SK-N-SH (cell line): ENCODE measurements at regions not wholly inside any gene's neighbourhood (a gene's known extent, or its start where the extent isn't known, plus 50 kb on each side); places are given as distances from the start of the nearest gene placed in this dataset.

Source experiments
- CTCF ChIA-PET: fragments of 300-600, 350-600 bp; formaldehyde crosslinking; extraction: SDS; loops from one replicate; lab custom pipeline; 2021; lab: Yijun Ruan, JAX
- POLR2A ChIA-PET: fragments of 350-600 bp; sonication (Branson Sonifier 250); formaldehyde crosslinking; extraction: SDS; loops from one replicate; lab custom pipeline; 2020; ENCODE audit warnings: antibody characterized with exemption, inconsistent platforms; lab: Yijun Ruan, JAX
- DNase-seq: peaks from one replicate; pipeline ENCODE4 v3.0.0; 2012
- H2AFZ ChIP-seq: fragments of 200-600 bp; sonication (generic); 2 replicates; pipeline ENCODE4 v1.8.1; 2016; ENCODE audit warnings: antibody characterized with exemption, mild to moderate bottlenecking, low read depth
- H3F3A ChIP-seq: fragments of 200-600 bp; sonication (generic); replicated peaks from 2 replicates; pipeline ENCODE3; 2016; ENCODE audit warnings: antibody characterized with exemption, mild to moderate bottlenecking; ENCODE audit not compliant: insufficient read depth
- H3K27ac ChIP-seq, 2 experiments: fragments of 200-500 bp in 1 of 2; fragments of 200-600 bp in 1 of 2; sonication (Bioruptor generic) in 1 of 2; sonication (generic), shearing (Covaris generic) in 1 of 2; 2 replicates each; pipeline versions ENCODE4 v1.5.1 to v1.6.1; 2014 to 2016; ENCODE audit warnings: low read depth in 2 of 2, inconsistent platforms in 1 of 2, low read length in 1 of 2, mild to moderate bottlenecking in 1 of 2, mixed read lengths in 1 of 2
- H3K27me3 ChIP-seq: fragments of 200-600 bp; sonication (generic), shearing (Covaris generic); 2 replicates; pipeline ENCODE4 v1.6.1; 2016; ENCODE audit warnings: mixed run types; ENCODE audit not compliant: insufficient read depth
- H3K36me3 ChIP-seq, 2 experiments: fragments of 200-500 bp in 1 of 2; fragments of 200-600 bp in 1 of 2; sonication (Bioruptor generic) in 1 of 2; sonication (generic) in 1 of 2; replicated peaks in 1 of 2; 2 replicates each; pipeline versions ENCODE3 to v1.5.1; 2014 to 2016; ENCODE audit warnings: low read length in 1 of 2, mild to moderate bottlenecking in 1 of 2; ENCODE audit not compliant: insufficient read depth in 2 of 2, control insufficient read depth in 1 of 2
- H3K4me1 ChIP-seq, 2 experiments: fragments of 200-500 bp in 1 of 2; fragments of 200-600 bp in 1 of 2; sonication (Bioruptor generic) in 1 of 2; sonication (generic), shearing (Covaris generic) in 1 of 2; 2 replicates each; pipeline versions ENCODE4 v1.5.1 to v1.6.1; 2014 to 2016; ENCODE audit warnings: low read depth in 1 of 2, low read length in 1 of 2, mixed run types in 1 of 2; ENCODE audit not compliant: insufficient read depth in 2 of 2, control insufficient read depth in 1 of 2
- H3K4me2 ChIP-seq: fragments of 200-600 bp; sonication (generic), shearing (Covaris generic); 2 replicates; pipeline ENCODE4 v1.6.1; 2017; ENCODE audit warnings: mixed run types
- H3K4me3 ChIP-seq, 2 experiments: fragments of 200-500 bp in 1 of 2; fragments of 200-600 bp in 1 of 2; sonication (Bioruptor generic) in 1 of 2; sonication (generic), shearing (Covaris generic) in 1 of 2; 2 replicates each; pipeline versions ENCODE4 v1.5.1 to v1.8.1; 2014 to 2016; ENCODE audit warnings: low read depth in 2 of 2, inconsistent platforms in 1 of 2, low read length in 1 of 2, mild to moderate bottlenecking in 1 of 2, mixed read lengths in 1 of 2, moderate library complexity in 1 of 2
- H3K79me2 ChIP-seq: fragments of 200-600 bp; sonication (generic); 2 replicates; pipeline ENCODE4 v1.8.1; 2017; ENCODE audit warnings: mild to moderate bottlenecking; ENCODE audit not compliant: insufficient read depth
- H3K9ac ChIP-seq: fragments of 200-600 bp; sonication (generic); 2 replicates; pipeline ENCODE4 v1.6.1; 2017; ENCODE audit warnings: mixed run types
- H3K9me2 ChIP-seq: fragments of 200-600 bp; sonication (generic); 2 replicates; pipeline ENCODE4 v1.6.1; 2017; ENCODE audit warnings: mixed run types
- H3K9me3 ChIP-seq: fragments of 200-600 bp; sonication (generic); 2 replicates; pipeline ENCODE4 v1.6.1; 2017; ENCODE audit warnings: mixed run types, mild to moderate bottlenecking, moderate library complexity
- H4K20me1 ChIP-seq: fragments of 200-600 bp; sonication (generic); 2 replicates; pipeline ENCODE4 v1.6.1; 2017; ENCODE audit warnings: mild to moderate bottlenecking, mixed run types; ENCODE audit not compliant: insufficient read depth
- CHD2 ChIP-seq: fragments of 150-350 bp; IDR thresholded peaks from 2 replicates; pipeline ENCODE4 v1.6.1; 2018; ENCODE audit warnings: low read length; ENCODE audit not compliant: partially characterized antibody
- CTCF ChIP-seq: fragments of 200-600 bp; sonication (generic); IDR thresholded peaks from 2 replicates; pipeline ENCODE4 v1.6.1; 2017; ENCODE audit warnings: antibody characterized with exemption, mild to moderate bottlenecking, moderate library complexity
- FOXM1 ChIP-seq: IDR thresholded peaks from 2 replicates; pipeline ENCODE4 v1.4.0; 2012; ENCODE audit warnings: low read depth, mild to moderate bottlenecking
- GATA2 ChIP-seq: sonication (generic); formaldehyde crosslinking; IDR thresholded peaks from 2 replicates; pipeline ENCODE4 v1.5.0; 2020; ENCODE audit warnings: mild to moderate bottlenecking, missing genetic modification reagents
- IRF3 ChIP-seq: fragments of 150-350 bp; IDR thresholded peaks from 2 replicates; pipeline ENCODE4 v1.6.1; 2016; ENCODE audit warnings: mild to moderate bottlenecking, low read depth, low read length
- JUND ChIP-seq: IDR thresholded peaks from 2 replicates; pipeline ENCODE4 v1.4.0; 2012
- MAX ChIP-seq: IDR thresholded peaks from 2 replicates; pipeline ENCODE4 v1.4.0; 2012; ENCODE audit warnings: low read depth
- MEF2A ChIP-seq: IDR thresholded peaks from 2 replicates; pipeline ENCODE4 v1.4.0; 2012; ENCODE audit warnings: low read depth, borderline replicate concordance
- MXI1 ChIP-seq: IDR thresholded peaks from 2 replicates; pipeline ENCODE4 v1.6.1; 2012; ENCODE audit warnings: mild to moderate bottlenecking, low read depth, low read length, improper control_type of control experiment
- NFIC ChIP-seq: IDR thresholded peaks from 2 replicates; pipeline ENCODE4 v1.4.0; 2012; ENCODE audit warnings: borderline replicate concordance
- PBX3 ChIP-seq: IDR thresholded peaks from 2 replicates; pipeline ENCODE4; 2012
- POLR2AphosphoS5 ChIP-seq: IDR thresholded peaks from 2 replicates; pipeline ENCODE4 v1.6.1; 2012; ENCODE audit warnings: low read depth, low read length
- RAD21 ChIP-seq: IDR thresholded peaks from 2 replicates; pipeline ENCODE4 v1.6.1; 2012; ENCODE audit warnings: mild to moderate bottlenecking, low read length
- REST ChIP-seq: IDR thresholded peaks from 2 replicates; pipeline ENCODE4 v1.6.1; 2012; ENCODE audit warnings: mild to moderate bottlenecking, low read depth, low read length, moderate library complexity
- RXRA ChIP-seq: IDR thresholded peaks from 2 replicates; pipeline ENCODE4 v1.4.0; 2012; ENCODE audit warnings: low read depth, mild to moderate bottlenecking, borderline replicate concordance
- SIN3A ChIP-seq: IDR thresholded peaks from 2 replicates; pipeline ENCODE4 v1.6.1; 2012; ENCODE audit warnings: low read depth, mild to moderate bottlenecking, low read length, moderate library complexity, borderline replicate concordance
- SMC3 ChIP-seq: IDR thresholded peaks from 2 replicates; pipeline ENCODE4 v1.6.1; 2012; ENCODE audit warnings: low read depth, low read length, improper control_type of control experiment
- TCF12 ChIP-seq: IDR thresholded peaks from 2 replicates; pipeline ENCODE4 v1.4.0; 2012
- USF2 ChIP-seq: fragments of 150-350 bp; IDR thresholded peaks from 2 replicates; pipeline ENCODE4 v1.6.1; 2017; ENCODE audit warnings: antibody characterized with exemption, low read length, low read depth, borderline replicate concordance
- ZBTB33 ChIP-seq: IDR thresholded peaks from 2 replicates; pipeline ENCODE4 v1.4.0; 2012; ENCODE audit warnings: low read depth, borderline replicate concordance
- WGBS: methylation state at CpG from one replicate; pipeline ENCODE4 v1.1.6; 2017; ENCODE audit warnings: low lambda C conversion rate; 5-methylcytosine and 5-hydroxymethylcytosine counted together

GRCh38 chr13:89468081-89468480 is 1796.9 kb downstream of the SLITRK5 start:
- Histone ChIP-seq H3K27me3 (no peaks in the 10 kb centered on the region), H3K4me2 (no peak overlapping the region), H3K4me3 (no peak overlapping the region), H3F3A (no peaks in the 10 kb centered on the region), H3K4me1 (no peaks in the 10 kb centered on the region), H4K20me1 (no peaks in the 10 kb centered on the region), H2AFZ (no peak overlapping the region), H3K36me3 (no peaks in the 10 kb centered on the region), H3K79me2 (no peaks in the 10 kb centered on the region), H3K9me2 (no peaks in the 10 kb centered on the region), H3K27ac (no peak overlapping the region), H3K9me3 (no peaks in the 10 kb centered on the region), H3K9ac (no peak overlapping the region)
- ChIA-PET CTCF (no interaction called here), POLR2A (no interaction called here)
- no peak for DNase-seq
- TF ChIP-seq SIN3A = no peak
- TF ChIP-seq RAD21 = no peak
- TF ChIP-seq IRF3 = no peak
- TF ChIP-seq RXRA = no peak
- TF ChIP-seq CHD2 = no peak
- TF ChIP-seq MXI1 = no peak
- TF ChIP-seq NFIC = no peak
- no peak for TF ChIP-seq REST
- TF ChIP-seq GATA2 (CRISPR knock-in tag) = no peak
- no peak for TF ChIP-seq PBX3
- no peak for TF ChIP-seq SMC3
- TF ChIP-seq USF2 = no peak
- no peak for TF ChIP-seq TCF12
- TF ChIP-seq POLR2AphosphoS5 = no peak
- no peak for TF ChIP-seq FOXM1
- no peak for TF ChIP-seq MAX
- no peak for TF ChIP-seq ZBTB33
- no peak for TF ChIP-seq MEF2A
- no peak for TF ChIP-seq CTCF
- no peak for TF ChIP-seq JUND
- WGBS = 76% methylated on average over 2 of the region's 2 CpGs
